HepG2 (cell line): ENCODE measurements at regions not wholly inside any gene's neighbourhood (a gene's known extent, or its start where the extent isn't known, plus 50 kb on each side); places are given as distances from the start of the nearest gene placed in this dataset.

ENCODE experiments used
- ARNT2 ChIP-seq: sonication (generic); formaldehyde crosslinking; IDR thresholded peaks from 2 replicates; pipeline ENCODE4 v1.8.0; 2022; ENCODE audit warnings: mild to moderate bottlenecking, low read depth, missing genetic modification reagents, moderate library complexity
- TF ChIP-seq, protein P1 (sequence below): IDR thresholded peaks from 2 replicates; pipeline ENCODE4 v1.6.1; 2016; ENCODE audit warnings: low read depth
- TF ChIP-seq, protein P2 (sequence below): sonication (generic); formaldehyde crosslinking; IDR thresholded peaks from 2 replicates; pipeline ENCODE4 v1.5.0; 2020; ENCODE audit warnings: mild to moderate bottlenecking, missing genetic modification reagents, moderate library complexity
- TF ChIP-seq, protein P3 (sequence below), 2 experiments: IDR thresholded peaks; 2 replicates each; pipeline ENCODE4 v1.6.1; 2011 to 2012; ENCODE audit warnings: low read length in 2 of 2, borderline replicate concordance in 1 of 2, low read depth in 1 of 2, mild to moderate bottlenecking in 1 of 2, moderate library complexity in 1 of 2

DNA sequence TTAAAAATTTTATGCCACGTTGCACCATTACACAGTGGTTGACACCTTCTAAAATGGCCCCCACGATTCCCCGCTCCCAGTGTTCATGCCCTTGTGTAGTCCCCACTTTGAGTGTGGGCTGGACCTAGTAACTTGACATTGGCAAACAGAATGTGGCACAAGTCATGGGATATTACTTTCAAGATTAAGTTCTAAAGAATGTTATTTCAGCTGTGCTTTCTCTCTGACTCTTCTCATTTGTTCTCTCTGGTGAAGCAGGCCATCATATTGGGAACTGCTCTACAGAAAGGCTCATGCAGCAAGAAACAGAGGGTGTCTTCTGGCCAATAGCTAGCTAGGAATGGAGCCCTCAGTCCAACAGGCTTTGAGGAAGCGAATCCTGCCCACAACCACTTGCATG, 67.1 kb downstream of the ATXN3L start:
- no peak for TF ChIP-seq ARNT2 (CRISPR knock-in tag)
- TF ChIP-seq, protein P1, sequence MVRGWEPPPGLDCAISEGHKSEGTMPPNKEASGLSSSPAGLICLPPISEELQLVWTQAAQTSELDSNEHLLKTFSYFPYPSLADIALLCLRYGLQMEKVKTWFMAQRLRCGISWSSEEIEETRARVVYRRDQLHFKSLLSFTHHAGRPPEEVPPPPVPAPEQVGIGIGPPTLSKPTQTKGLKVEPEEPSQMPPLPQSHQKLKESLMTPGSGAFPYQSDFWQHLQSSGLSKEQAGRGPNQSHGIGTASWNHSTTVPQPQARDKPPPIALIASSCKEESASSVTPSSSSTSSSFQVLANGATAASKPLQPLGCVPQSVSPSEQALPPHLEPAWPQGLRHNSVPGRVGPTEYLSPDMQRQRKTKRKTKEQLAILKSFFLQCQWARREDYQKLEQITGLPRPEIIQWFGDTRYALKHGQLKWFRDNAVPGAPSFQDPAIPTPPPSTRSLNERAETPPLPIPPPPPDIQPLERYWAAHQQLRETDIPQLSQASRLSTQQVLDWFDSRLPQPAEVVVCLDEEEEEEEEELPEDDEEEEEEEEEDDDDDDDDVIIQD (CRISPR knock-in tag): no peak
- TF ChIP-seq, protein P2, sequence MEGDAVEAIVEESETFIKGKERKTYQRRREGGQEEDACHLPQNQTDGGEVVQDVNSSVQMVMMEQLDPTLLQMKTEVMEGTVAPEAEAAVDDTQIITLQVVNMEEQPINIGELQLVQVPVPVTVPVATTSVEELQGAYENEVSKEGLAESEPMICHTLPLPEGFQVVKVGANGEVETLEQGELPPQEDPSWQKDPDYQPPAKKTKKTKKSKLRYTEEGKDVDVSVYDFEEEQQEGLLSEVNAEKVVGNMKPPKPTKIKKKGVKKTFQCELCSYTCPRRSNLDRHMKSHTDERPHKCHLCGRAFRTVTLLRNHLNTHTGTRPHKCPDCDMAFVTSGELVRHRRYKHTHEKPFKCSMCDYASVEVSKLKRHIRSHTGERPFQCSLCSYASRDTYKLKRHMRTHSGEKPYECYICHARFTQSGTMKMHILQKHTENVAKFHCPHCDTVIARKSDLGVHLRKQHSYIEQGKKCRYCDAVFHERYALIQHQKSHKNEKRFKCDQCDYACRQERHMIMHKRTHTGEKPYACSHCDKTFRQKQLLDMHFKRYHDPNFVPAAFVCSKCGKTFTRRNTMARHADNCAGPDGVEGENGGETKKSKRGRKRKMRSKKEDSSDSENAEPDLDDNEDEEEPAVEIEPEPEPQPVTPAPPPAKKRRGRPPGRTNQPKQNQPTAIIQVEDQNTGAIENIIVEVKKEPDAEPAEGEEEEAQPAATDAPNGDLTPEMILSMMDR (CRISPR knock-in tag): no peak
- TF ChIP-seq, protein P3, sequence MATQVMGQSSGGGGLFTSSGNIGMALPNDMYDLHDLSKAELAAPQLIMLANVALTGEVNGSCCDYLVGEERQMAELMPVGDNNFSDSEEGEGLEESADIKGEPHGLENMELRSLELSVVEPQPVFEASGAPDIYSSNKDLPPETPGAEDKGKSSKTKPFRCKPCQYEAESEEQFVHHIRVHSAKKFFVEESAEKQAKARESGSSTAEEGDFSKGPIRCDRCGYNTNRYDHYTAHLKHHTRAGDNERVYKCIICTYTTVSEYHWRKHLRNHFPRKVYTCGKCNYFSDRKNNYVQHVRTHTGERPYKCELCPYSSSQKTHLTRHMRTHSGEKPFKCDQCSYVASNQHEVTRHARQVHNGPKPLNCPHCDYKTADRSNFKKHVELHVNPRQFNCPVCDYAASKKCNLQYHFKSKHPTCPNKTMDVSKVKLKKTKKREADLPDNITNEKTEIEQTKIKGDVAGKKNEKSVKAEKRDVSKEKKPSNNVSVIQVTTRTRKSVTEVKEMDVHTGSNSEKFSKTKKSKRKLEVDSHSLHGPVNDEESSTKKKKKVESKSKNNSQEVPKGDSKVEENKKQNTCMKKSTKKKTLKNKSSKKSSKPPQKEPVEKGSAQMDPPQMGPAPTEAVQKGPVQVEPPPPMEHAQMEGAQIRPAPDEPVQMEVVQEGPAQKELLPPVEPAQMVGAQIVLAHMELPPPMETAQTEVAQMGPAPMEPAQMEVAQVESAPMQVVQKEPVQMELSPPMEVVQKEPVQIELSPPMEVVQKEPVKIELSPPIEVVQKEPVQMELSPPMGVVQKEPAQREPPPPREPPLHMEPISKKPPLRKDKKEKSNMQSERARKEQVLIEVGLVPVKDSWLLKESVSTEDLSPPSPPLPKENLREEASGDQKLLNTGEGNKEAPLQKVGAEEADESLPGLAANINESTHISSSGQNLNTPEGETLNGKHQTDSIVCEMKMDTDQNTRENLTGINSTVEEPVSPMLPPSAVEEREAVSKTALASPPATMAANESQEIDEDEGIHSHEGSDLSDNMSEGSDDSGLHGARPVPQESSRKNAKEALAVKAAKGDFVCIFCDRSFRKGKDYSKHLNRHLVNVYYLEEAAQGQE (IDR thresholded peaks at IDR 0.05; ENCODE audit: borderline replicate concordance in 1 of 2, low read depth in 1 of 2, low read length in 2 of 2): no peak
